Spleen (tissue), 11 donors: ENCODE measurements at regions not wholly inside any gene's neighbourhood (a gene's known extent, or its start where the extent isn't known, plus 50 kb on each side); places are given as distances from the start of the nearest gene placed in this dataset.

ENCODE experiments used
- DNase-seq: peaks from one replicate; pipeline ENCODE4 v3.0.0-alpha.2; 2020
- H3K27ac ChIP-seq, 8 donors: fragments of 200-600 bp; sonication (generic) in 7 of 8; 1 replicate in 4 of 8; 2 replicates in 4 of 8; pipeline versions ENCODE4 v1.5.0 to v1.8.0; 2016 to 2021; ENCODE audit warnings: inconsistent platforms in 4 of 8, mild to moderate bottlenecking in 4 of 8, moderate library complexity in 1 of 8
- H3K27me3 ChIP-seq, 7 donors: fragments of 200-600 bp; sonication (generic) in 6 of 7; replicated peaks in 1 of 7; 1 replicate in 4 of 7; 2 replicates in 3 of 7; pipeline versions ENCODE4 v1.5.0 to v1.8.0; 2016 to 2021; ENCODE audit warnings: inconsistent platforms in 3 of 7, mild to moderate bottlenecking in 1 of 7
- H3K36me3 ChIP-seq, 6 donors: fragments of 200-600 bp; sonication (generic) in 5 of 6; 1 replicate in 4 of 6; 2 replicates in 2 of 6; pipeline versions ENCODE4 v1.5.0 to v1.8.0; 2016 to 2021; ENCODE audit warnings: inconsistent platforms in 2 of 6
- H3K4me1 ChIP-seq, 6 donors: fragments of 200-600 bp; sonication (generic) in 5 of 6; 1 replicate in 3 of 6; 2 replicates in 3 of 6; pipeline versions ENCODE4 v1.5.0 to v1.8.0; 2016 to 2021; ENCODE audit warnings: inconsistent platforms in 3 of 6
- H3K4me3 ChIP-seq, 8 donors: fragments of 200-600 bp; sonication (generic) in 7 of 8; 1 replicate in 4 of 8; 2 replicates in 4 of 8; pipeline versions ENCODE4 v1.5.0 to v1.8.0; 2016 to 2021; ENCODE audit warnings: inconsistent platforms in 4 of 8, mild to moderate bottlenecking in 4 of 8, moderate library complexity in 2 of 8
- H3K9me3 ChIP-seq, 8 donors: fragments of 200-600 bp; sonication (generic) in 7 of 8; 1 replicate in 4 of 8; 2 replicates in 4 of 8; pipeline versions ENCODE4 v1.5.0 to v1.8.0; 2016 to 2021; ENCODE audit warnings: inconsistent platforms in 4 of 8
- POLR2A ChIP-seq, 3 donors: fragments of 450-650 bp; IDR thresholded peaks; one replicate each; pipeline ENCODE4 v1.5.1; 2017; ENCODE audit warnings: antibody characterized with exemption in 3 of 3, mild to moderate bottlenecking in 1 of 3
- POLR2AphosphoS5 ChIP-seq, 3 donors: sonication (generic); formaldehyde crosslinking; IDR thresholded peaks; one replicate each; pipeline ENCODE4 v1.5.1; 2017; ENCODE audit warnings: antibody characterized with exemption in 3 of 3
- WGBS, 5 donors: extraction: QIAGEN DNeasy Blood & Tissue Kit in 3 of 5; methylation state at CpG; one replicate each; pipeline versions ENCODE4 v1.1.5 to v1.1.7; 2013 to 2018; 5-methylcytosine and 5-hydroxymethylcytosine counted together
- intact Hi-C: fragments of 100-400 bp; cut with DNase I; formaldehyde crosslinking; loops from one replicate; pipeline ENCODE4 v1.15.0; 2023; ENCODE audit warnings: low total_unique reads
- TF ChIP-seq, protein P1 (sequence below), 11 experiments: fragments of 200-600 bp in 7 of 11; fragments of 450-650 bp in 4 of 11; sonication (generic) in 4 of 11; IDR thresholded peaks in 8 of 11; conservative IDR thresholded peaks in 3 of 11; 1 replicate in 7 of 11; 2 replicates in 4 of 11; pipeline versions ENCODE4 v1.4.0 to v1.8.0; 2016 to 2021; ENCODE audit warnings: antibody characterized with exemption in 11 of 11, inconsistent platforms in 4 of 11, mild to moderate bottlenecking in 1 of 11
- donor health status: healthy with polysubstance abuse.
- donor health status: DM: no; HTN: no; CAD: no; lungs with moderate emphysema.
- donor health status: DM: no; HTN: no; CAD: no.
- donor health status: Bipolar disorder and iron deficiency.
- donor health status: healthy.
- donor health status: DM: no; HTN: no; CAD: no.
- donor health status: DM: yes; HTN: yes; CAD: no.

GRCh38 chr6:100112855-100113508, 119.0 kb upstream of the MCHR2 start:
- peaks cover 0 to 19% (median 0%) of the 10 kb centered on the region in 7 donors for H3K27me3 ChIP-seq
- no peak overlapping the region for H3K4me3 ChIP-seq
- no peaks in the 10 kb centered on the region for H3K9me3 ChIP-seq
- 69 to 77% (median 75%) methylated on average over 8 of the region's 8 CpGs for WGBS, 5 donors
- H3K36me3 ChIP-seq: no peaks in the 10 kb centered on the region
- intact Hi-C loops: loop anchor here (5.0 to 10.0 kb wide), 2 partner anchors 369 to 552 kb away; no protein-coding TSS in a partner anchor
- no peaks in the 10 kb centered on the region for H3K4me1 ChIP-seq
- TF ChIP-seq POLR2A (IDR thresholded peaks at IDR 0.05) (no peak), POLR2AphosphoS5 (IDR thresholded peaks at IDR 0.05) (no peak)
- TF ChIP-seq, protein P1, sequence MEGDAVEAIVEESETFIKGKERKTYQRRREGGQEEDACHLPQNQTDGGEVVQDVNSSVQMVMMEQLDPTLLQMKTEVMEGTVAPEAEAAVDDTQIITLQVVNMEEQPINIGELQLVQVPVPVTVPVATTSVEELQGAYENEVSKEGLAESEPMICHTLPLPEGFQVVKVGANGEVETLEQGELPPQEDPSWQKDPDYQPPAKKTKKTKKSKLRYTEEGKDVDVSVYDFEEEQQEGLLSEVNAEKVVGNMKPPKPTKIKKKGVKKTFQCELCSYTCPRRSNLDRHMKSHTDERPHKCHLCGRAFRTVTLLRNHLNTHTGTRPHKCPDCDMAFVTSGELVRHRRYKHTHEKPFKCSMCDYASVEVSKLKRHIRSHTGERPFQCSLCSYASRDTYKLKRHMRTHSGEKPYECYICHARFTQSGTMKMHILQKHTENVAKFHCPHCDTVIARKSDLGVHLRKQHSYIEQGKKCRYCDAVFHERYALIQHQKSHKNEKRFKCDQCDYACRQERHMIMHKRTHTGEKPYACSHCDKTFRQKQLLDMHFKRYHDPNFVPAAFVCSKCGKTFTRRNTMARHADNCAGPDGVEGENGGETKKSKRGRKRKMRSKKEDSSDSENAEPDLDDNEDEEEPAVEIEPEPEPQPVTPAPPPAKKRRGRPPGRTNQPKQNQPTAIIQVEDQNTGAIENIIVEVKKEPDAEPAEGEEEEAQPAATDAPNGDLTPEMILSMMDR (IDR thresholded peaks at IDR 0.05 in 8 of 11, conservative IDR thresholded peaks at IDR 0.05 in 3 of 11): no peak
- H3K27ac ChIP-seq: no peak overlapping the region
- no peak for DNase-seq

DNA sequence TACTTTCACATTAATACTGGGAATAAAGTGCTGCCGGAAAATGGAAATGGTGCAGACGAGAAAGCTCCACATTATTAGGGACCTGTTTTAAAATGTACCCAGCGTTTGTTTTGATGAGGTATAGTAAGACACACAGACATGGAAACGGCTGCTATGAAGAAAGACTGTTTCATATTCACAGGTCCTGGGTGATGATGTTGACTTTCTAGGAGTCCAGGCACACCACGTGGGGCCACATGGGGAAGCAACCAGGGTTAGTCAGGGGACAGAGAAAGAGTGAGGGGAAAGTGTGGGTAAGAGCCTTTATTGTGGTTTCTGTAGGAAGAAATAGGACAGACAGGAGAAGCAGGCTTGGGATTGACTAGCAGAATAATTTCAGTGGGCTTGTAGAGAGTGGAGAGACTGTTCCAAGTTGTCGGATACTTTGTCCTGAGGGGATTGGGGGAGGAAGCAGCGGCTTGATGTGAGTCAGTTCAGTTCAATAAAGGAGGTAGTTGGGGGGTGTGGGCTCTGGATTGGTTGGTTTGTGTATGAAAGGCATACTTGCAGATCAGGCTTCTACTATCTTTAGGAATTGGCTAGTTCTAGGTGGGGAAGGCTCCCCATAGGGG, 112.0 kb upstream of the MCHR2 start:
- no peak overlapping the region for H3K27ac ChIP-seq
- WGBS, 5 donors: 62 to 72% (median 66%) methylated on average over 7 of the region's 7 CpGs
- peaks cover 0 to 27% (median 0%) of the 10 kb centered on the region in 7 donors for H3K27me3 ChIP-seq
- intact Hi-C loops: no loop called here
- H3K4me1 ChIP-seq: no peaks in the 10 kb centered on the region
- no peak for DNase-seq
- no peak overlapping the region for H3K4me3 ChIP-seq
- H3K36me3 ChIP-seq: no peaks in the 10 kb centered on the region
- H3K9me3 ChIP-seq: no peaks in the 10 kb centered on the region
- TF ChIP-seq, protein P1 (IDR thresholded peaks at IDR 0.05 in 8 of 11, conservative IDR thresholded peaks at IDR 0.05 in 3 of 11): no peak
- TF ChIP-seq POLR2AphosphoS5 (IDR thresholded peaks at IDR 0.05) (no peak), POLR2A (IDR thresholded peaks at IDR 0.05) (no peak)

DNA sequence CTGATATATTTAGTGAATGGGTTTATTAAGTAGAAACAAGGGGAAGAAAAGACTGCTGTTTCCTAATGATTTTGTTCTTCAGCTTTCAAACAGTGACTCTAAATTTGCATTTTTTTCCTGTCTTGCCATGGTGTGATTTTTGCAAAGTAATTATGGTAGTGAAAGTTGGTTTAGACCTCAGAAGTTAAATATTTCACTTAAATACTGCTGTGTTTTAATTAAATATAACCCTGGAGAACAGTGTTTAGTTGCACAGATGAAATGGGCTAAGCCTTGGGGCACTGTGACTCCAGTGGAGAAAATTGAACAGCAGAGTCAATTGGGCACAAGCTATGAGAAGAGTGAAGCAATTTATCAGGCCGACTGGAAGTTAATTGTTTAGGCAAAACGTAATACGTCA, 111.1 kb upstream of the MCHR2 start:
- intact Hi-C loops: no loop called here
- 70 to 89% (median 73%) methylated on average over 3 of the region's 3 CpGs for WGBS, 5 donors
- no peaks in the 10 kb centered on the region for H3K4me1 ChIP-seq
- no peak overlapping the region for H3K27ac ChIP-seq
- H3K9me3 ChIP-seq: no peaks in the 10 kb centered on the region
- H3K27me3 ChIP-seq: peaks cover 0 to 22% (median 2%) of the 10 kb centered on the region in 7 donors
- H3K36me3 ChIP-seq: no peaks in the 10 kb centered on the region
- TF ChIP-seq, protein P1 (IDR thresholded peaks at IDR 0.05 in 8 of 11, conservative IDR thresholded peaks at IDR 0.05 in 3 of 11): no peak
- no peak for TF ChIP-seq POLR2A (IDR thresholded peaks at IDR 0.05)
- no peak for TF ChIP-seq POLR2AphosphoS5 (IDR thresholded peaks at IDR 0.05)
- no peak overlapping the region for H3K4me3 ChIP-seq
- no peak for DNase-seq

GRCh38 chr6:100103931-100104330, 109.9 kb upstream of the MCHR2 start:
- whole genome bisulfite sequencing, 5 donors: 78 to 85% (median 80%) methylated on average over 2 of the region's 2 CpGs
- Histone ChIP-seq H3K4me3 (no peak overlapping the region), H3K27ac (no peak overlapping the region), H3K9me3 (no peaks in the 10 kb centered on the region), H3K4me1 (no peaks in the 10 kb centered on the region), H3K36me3 (no peaks in the 10 kb centered on the region), H3K27me3 (peaks cover 0 to 17% (median 4%) of the 10 kb centered on the region in 7 donors)
- no peak for DNase-seq
- intact Hi-C loops: no loop called here
- TF ChIP-seq POLR2A (IDR thresholded peaks at IDR 0.05) (no peak), POLR2AphosphoS5 (IDR thresholded peaks at IDR 0.05) (no peak)
- TF ChIP-seq, protein P1 (IDR thresholded peaks at IDR 0.05 in 8 of 11, conservative IDR thresholded peaks at IDR 0.05 in 3 of 11): no peak
